Activated naive CD4-positive, alpha-beta T cell treated with anti-CD3 and anti-CD28 coated beads, Interleukin-2, amount 50 U/mL, for 72 hours (primary cell): ENCODE measurements at regions not wholly inside any gene's neighbourhood (a gene's known extent, or its start where the extent isn't known, plus 50 kb on each side); places are given as distances from the start of the nearest gene placed in this dataset.
"Not testable (repeated sequence)": the region's sequence is repeated elsewhere in the genome, so short reads cannot be mapped to it uniquely, and the experiment has no call there.

Source experiments
- ATAC-seq, 2 donors: fragments of 150-1000 bp; cut with Tn5 transposase; 2 replicates each; pipeline ENCODE4 v1.10.0; 2021; ENCODE audit warnings: mild to moderate bottlenecking in 2 of 2, moderate library complexity in 2 of 2
- DNase-seq, 2 donors: peaks; one replicate each; pipeline ENCODE4 v3.0.0; 2021 to 2022; ENCODE audit warnings: low spot score in 2 of 2
- H3K27ac Mint-ChIP-seq, 2 donors: one replicate each; pipeline ENCODE4 v1.8.0; 2022; ENCODE audit warnings: mild to moderate bottlenecking in 2 of 2, mixed read lengths in 2 of 2
- H3K36me3 Mint-ChIP-seq, 2 donors: one replicate each; pipeline ENCODE4 v1.8.0; 2022; ENCODE audit warnings: mixed read lengths in 2 of 2
- H3K9me3 Mint-ChIP-seq, 2 donors: one replicate each; pipeline ENCODE4 v1.8.0; 2022; ENCODE audit warnings: mixed read lengths in 2 of 2

GRCh38 chr7:112638675-112639400, 151.4 kb downstream of the TMEM168 start:
- peaks cover 1 to 7% of the 10 kb centered on the region in 2 donors for H3K9me3 Mint-ChIP-seq
- ATAC-seq (no peak), DNase-seq (no peak)
- H3K36me3 Mint-ChIP-seq, result peaks cover 0 to 10% of the 10 kb centered on the region in 2 donors
- no peak overlapping the region for H3K27ac Mint-ChIP-seq

- no peak overlapping the region for H3K27ac Mint-ChIP-seq
- H3K36me3 Mint-ChIP-seq, result peaks cover 0 to 20% of the 10 kb centered on the region in 2 donors
- ATAC-seq, result no peak
- H3K9me3 Mint-ChIP-seq, result peaks cover 9 to 17% of the 10 kb centered on the region in 2 donors
- DNase-seq, result no peak
Measured at GRCh38 chr7:112640685-112641084, 149.5 kb downstream of the TMEM168 start.

GRCh38 chr7:112646783-112647182, 143.4 kb downstream of the TMEM168 start:
- Mint-ChIP-seq H3K36me3 (peaks cover 0 to 29% of the 10 kb centered on the region in 2 donors), H3K9me3 (peaks cover 24 to 32% of the 10 kb centered on the region in 2 donors), H3K27ac (no peak overlapping the region)
- DNase-seq (no peak), ATAC-seq (no peak)

- Mint-ChIP-seq H3K27ac (no peak overlapping the region), H3K9me3 (peaks cover 26 to 27% of the 10 kb centered on the region in 2 donors), H3K36me3 (peaks cover 0 to 19% of the 10 kb centered on the region in 2 donors)
- ATAC-seq (no peak), DNase-seq (no peak)
Measured at GRCh38 chr7:112648781-112649180, 141.4 kb downstream of the TMEM168 start.

- Mint-ChIP-seq H3K9me3 (peaks cover 19 to 22% of the 10 kb centered on the region in 2 donors), H3K36me3 (peaks cover 0 to 15% of the 10 kb centered on the region in 2 donors), H3K27ac (no peak overlapping the region)
- ATAC-seq (no peak), DNase-seq (no peak)
Measured at GRCh38 chr7:112649560-112649959, 140.6 kb downstream of the TMEM168 start.

- Mint-ChIP-seq H3K36me3 (peaks cover 0 to under 1% of the 10 kb centered on the region in 2 donors), H3K9me3 (peaks cover 3 to 4% of the 10 kb centered on the region in 2 donors), H3K27ac (no peak overlapping the region)
- ATAC-seq, result no peak
- no peak for DNase-seq
Measured at GRCh38 chr7:112654322-112655216, 135.6 kb downstream of the TMEM168 start.

GRCh38 chr7:112665709-112666108, 124.5 kb downstream of the TMEM168 start:
- ATAC-seq (no peak), DNase-seq (no peak)
- no peaks in the 10 kb centered on the region for H3K36me3 Mint-ChIP-seq
- no peaks in the 10 kb centered on the region for H3K9me3 Mint-ChIP-seq
- no peak overlapping the region for H3K27ac Mint-ChIP-seq

- DNase-seq, result no peak
- ATAC-seq, result no peak
- Mint-ChIP-seq H3K36me3 (no peaks in the 10 kb centered on the region), H3K27ac (no peak overlapping the region), H3K9me3 (no peaks in the 10 kb centered on the region)
Measured at GRCh38 chr7:112668561-112668960, 121.6 kb downstream of the TMEM168 start.

- Mint-ChIP-seq H3K36me3 (no peaks in the 10 kb centered on the region), H3K27ac (no peak overlapping the region), H3K9me3 (no peaks in the 10 kb centered on the region)
- ATAC-seq (peak in 1 of 2 donors; percentile 11), DNase-seq (no peak)
Measured at GRCh38 chr7:112669306-112669705, 120.9 kb downstream of the TMEM168 start.

- ATAC-seq, result no peak
- no peak for DNase-seq
- no peak overlapping the region for H3K27ac Mint-ChIP-seq
- H3K36me3 Mint-ChIP-seq, result no peaks in the 10 kb centered on the region
- H3K9me3 Mint-ChIP-seq, result no peaks in the 10 kb centered on the region
Measured at GRCh38 chr7:112670193-112670592, 120.0 kb downstream of the TMEM168 start.

- ATAC-seq, result no peak
- Mint-ChIP-seq H3K36me3 (no peaks in the 10 kb centered on the region), H3K27ac (no peak overlapping the region), H3K9me3 (no peaks in the 10 kb centered on the region)
- no peak for DNase-seq
Measured at GRCh38 chr7:112678626-112679025, 111.6 kb downstream of the TMEM168 start.

GRCh38 chr7:112689466-112690177, 100.6 kb downstream of the TMEM168 start:
- not testable (repeated sequence) for H3K27ac Mint-ChIP-seq, ATAC-seq, H3K36me3 Mint-ChIP-seq, DNase-seq, H3K9me3 Mint-ChIP-seq

GRCh38 chr7:112692333-112692732, 97.9 kb downstream of the TMEM168 start:
- no peak for ATAC-seq
- Mint-ChIP-seq H3K9me3 (peaks cover 5 to 7% of the 10 kb centered on the region in 2 donors), H3K27ac (no peak overlapping the region), H3K36me3 (peaks cover 0 to 10% of the 10 kb centered on the region in 2 donors)
- no peak for DNase-seq

- not testable (repeated sequence) for DNase-seq, H3K9me3 Mint-ChIP-seq, ATAC-seq, H3K36me3 Mint-ChIP-seq, H3K27ac Mint-ChIP-seq
Measured at GRCh38 chr7:112697211-112697610, 93.0 kb downstream of the TMEM168 start.

- ATAC-seq (no peak), DNase-seq (no peak)
- Mint-ChIP-seq H3K27ac (no peak overlapping the region), H3K9me3 (peaks cover 2 to 3% of the 10 kb centered on the region in 2 donors), H3K36me3 (peaks cover 0 to 3% of the 10 kb centered on the region in 2 donors)
Measured at GRCh38 chr7:112699725-112700513, 90.3 kb downstream of the TMEM168 start.

- ATAC-seq (no peak), DNase-seq (no peak)
- H3K9me3 Mint-ChIP-seq, result peaks cover 0 to 3% of the 10 kb centered on the region in 2 donors
- H3K36me3 Mint-ChIP-seq, result no peaks in the 10 kb centered on the region
- H3K27ac Mint-ChIP-seq, result no peak overlapping the region
Measured at GRCh38 chr7:112701456-112701855, 88.7 kb downstream of the TMEM168 start.
